Right ventricle myocardium inferior (tissue), 1 donor: ENCODE measurements at regions not wholly inside any gene's neighbourhood (a gene's known extent, or its start where the extent isn't known, plus 50 kb on each side); places are given as distances from the start of the nearest gene placed in this dataset.
"Not testable (repeated sequence)": the region's sequence is repeated elsewhere in the genome, so short reads cannot be mapped to it uniquely, and the experiment has no call there.

ENCODE experiments used
- ATAC-seq: fragments of 200-7000 bp; cut with Tn5 transposase; one replicate; pipeline ENCODE4 v1.9.1; 2020; ENCODE audit warnings: mild to moderate bottlenecking, moderate library complexity
- DNase-seq: peaks from one replicate; pipeline ENCODE4 v3.0.0; 2021; ENCODE audit errors: missing footprints
- intact Hi-C: fragments of 100-400 bp; cut with DNase I; formaldehyde crosslinking; loops from one replicate; pipeline ENCODE4 v1.11.0; 2022
- donor health status: DM: no; HTN: yes; CAD: no; lungs with severe emphysema.

DNA sequence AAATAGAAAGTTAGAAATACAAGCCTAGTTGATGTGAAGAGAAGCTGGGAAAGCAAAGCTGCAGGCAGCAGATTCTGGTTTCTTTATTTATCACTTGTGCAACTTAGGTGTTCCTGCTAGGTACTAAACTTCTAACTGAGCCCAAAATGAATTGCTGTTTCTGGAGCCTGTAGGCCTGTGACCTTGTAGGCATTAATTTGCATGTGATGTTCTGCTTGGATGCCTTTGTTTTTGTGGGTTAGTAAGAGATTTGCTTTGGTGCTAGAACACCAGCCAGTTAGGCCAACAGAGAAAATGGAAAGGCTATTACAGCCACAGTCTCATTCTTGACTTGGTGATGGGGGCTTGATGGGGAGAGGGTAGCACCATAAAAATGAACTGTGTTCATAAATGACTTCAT lies 370.7 kb downstream of the PPP1R3A start:
- intact Hi-C loops: no loop called here
- DNase-seq (no peak), ATAC-seq (no peak)

DNA sequence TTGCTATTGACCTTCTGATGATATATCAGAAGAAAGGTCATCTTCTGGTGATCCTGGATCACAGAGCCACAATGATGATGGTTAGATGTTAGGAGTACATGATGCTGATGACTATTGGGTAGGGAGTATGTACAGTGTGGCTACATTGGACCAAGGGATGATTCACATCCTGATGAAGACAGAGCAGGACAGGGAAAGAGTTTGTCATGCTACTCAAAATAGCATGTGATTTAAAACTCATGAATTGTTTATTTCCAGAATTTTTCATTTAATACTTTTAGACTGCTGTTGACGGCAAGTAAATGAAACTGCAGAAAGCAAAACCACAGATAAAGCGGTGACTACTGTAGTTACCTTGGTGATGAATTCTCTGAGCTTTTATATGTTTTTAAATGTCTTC lies 397.3 kb downstream of the PPP1R3A start:
- intact Hi-C loops: no loop called here
- no peak for ATAC-seq

DNA sequence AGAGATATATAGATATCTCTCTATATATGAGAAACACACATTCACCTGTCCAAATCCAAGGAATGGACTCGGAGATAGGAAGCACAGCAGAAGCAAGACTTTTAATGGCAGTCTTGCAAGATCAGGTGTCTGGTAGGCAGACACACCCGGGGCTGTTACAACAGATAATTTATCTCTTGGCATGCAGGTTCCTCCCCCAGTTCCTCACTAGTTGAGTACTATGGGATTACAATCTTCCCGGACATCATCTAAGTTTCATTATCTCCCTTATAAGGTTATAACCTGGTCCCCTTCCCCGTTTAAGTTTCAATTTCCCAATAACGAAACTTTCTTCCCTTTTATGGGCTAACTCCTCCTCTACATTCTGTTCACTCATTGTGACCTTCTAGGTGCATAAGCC lies 399.3 kb downstream of the PPP1R3A start:
- no peak for ATAC-seq
- DNase-seq: no peak
- intact Hi-C loops: no loop called here

More for the DNA sequence above, 397.3 kb downstream of the PPP1R3A start:
- DNase-seq: no peak

DNA sequence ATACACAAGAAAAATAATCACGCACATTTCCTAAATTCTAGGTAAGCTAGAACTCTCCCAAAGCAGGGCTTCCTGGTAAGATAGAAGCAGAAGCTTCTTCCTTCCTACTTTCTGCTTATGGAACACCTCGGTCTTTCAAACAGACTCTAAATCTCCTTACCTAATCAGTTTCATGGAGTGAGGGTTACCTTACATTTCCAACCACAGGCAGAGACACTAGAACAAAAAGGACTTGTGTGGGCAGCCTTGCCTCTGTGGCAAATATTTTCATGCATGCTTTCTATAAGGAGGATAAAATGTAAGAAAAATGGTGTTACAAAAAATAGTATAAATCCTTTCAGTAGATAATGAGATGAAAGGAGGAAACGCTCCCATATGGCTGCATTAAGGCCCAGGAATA lies 386.3 kb upstream of the SMIM30 start:
- no peak for ATAC-seq
- intact Hi-C loops: no loop called here
- DNase-seq: no peak

DNA sequence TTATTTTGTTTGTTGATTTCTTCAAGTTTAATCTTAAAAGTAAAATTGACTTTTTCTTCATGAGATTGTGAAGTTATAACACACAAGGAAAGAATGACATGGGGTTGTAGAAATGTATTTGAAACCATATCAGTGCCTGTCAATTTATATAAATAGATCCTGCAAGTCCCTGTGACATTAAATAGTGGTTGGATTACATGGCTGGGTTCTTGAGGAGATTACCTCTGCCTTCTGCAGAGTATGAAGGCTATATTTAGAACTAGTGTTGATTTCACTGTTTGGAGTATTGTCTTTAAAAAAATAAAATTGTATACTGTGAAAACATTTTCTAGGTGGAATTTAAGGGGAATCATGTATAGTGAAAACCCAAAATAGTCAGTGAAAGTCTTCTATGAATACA lies 385.8 kb upstream of the SMIM30 start:
- DNase-seq (no peak), ATAC-seq (no peak)
- intact Hi-C loops: no loop called here

DNA sequence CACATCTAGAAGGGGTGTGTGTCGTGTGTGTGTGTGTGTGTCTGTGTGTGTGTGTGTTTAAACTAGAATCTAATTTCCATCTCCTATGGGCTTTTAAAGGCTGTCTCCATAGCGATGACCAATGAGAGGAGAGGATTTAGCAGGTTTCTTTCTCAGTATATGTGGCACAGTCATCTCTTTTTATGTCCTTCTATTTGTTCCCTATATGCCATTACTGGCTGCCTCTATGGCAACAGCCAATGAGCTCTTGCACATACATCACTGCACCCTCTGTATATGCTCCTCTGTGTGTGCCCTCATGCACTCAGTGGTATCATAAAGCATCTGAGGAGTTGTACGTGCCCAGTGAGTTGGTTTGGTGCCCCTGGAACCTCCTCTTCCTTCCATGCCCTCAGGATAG lies 378.2 kb upstream of the SMIM30 start:
- intact Hi-C loops, ATAC-seq, DNase-seq: not testable (repeated sequence)

DNA sequence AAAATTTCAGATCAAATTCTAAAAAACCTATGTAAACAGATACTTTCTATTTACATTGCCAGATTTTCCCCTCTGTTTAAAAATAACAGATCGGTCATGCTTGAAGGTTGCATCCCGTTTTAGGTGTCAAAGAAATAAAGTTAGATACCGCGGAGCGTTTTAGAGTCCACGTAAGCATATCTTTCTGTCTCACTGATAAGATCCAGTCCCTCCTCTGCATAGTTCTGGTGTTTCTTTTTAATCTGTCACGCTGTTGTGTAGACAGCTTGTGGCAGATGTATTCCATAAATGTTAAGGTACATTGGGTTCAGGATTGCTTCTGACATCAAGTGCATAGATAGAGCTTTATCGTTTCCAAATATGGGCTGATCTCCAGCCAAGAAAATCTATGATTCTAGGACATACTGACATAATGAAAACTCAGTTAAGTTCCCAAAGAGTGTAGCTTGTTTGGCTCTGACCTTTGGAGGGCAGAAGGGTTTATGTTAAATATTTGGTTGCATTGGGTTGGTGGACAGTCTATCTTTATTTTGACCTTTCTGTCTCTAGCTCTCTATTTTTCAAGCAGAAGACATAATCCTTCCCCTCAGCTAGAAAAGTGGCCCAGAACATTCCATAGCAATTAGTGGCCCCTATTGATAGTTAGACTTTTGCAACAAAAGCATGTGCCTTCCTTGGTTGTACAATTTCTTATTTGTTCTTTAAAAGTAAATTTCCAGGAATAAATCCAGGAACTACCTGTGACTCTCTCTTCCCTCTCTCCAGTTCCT lies 376.6 kb upstream of the SMIM30 start:
- DNase-seq: not testable (repeated sequence)
- peak; percentile 94 for ATAC-seq
- intact Hi-C loops: loop anchor here (5.0 kb wide), 1 partner anchor 217 kb away; no protein-coding TSS in a partner anchor

DNA sequence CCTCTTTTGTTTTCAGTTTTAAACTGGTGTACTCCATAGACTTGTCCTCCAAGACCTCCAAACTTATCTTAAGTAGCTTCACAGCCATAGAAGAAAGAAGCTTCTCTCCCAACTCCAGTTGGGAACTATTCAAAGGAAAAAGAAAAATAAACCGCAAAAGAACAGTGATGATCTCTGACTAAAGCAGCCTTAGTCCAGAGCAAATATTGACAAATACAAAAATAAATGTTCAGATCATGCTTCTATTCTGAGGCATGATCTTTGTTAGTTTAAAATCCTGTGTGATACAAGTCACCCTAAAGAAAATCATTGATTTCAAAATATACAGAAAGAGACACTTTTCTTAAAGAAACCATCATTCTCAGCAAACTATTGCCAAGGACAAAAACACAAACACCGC lies 373.0 kb upstream of the SMIM30 start:
- ATAC-seq (no peak), DNase-seq (no peak)
- intact Hi-C loops: loop anchor here (5.0 kb wide), 1 partner anchor 221 kb away; no protein-coding TSS in a partner anchor

DNA sequence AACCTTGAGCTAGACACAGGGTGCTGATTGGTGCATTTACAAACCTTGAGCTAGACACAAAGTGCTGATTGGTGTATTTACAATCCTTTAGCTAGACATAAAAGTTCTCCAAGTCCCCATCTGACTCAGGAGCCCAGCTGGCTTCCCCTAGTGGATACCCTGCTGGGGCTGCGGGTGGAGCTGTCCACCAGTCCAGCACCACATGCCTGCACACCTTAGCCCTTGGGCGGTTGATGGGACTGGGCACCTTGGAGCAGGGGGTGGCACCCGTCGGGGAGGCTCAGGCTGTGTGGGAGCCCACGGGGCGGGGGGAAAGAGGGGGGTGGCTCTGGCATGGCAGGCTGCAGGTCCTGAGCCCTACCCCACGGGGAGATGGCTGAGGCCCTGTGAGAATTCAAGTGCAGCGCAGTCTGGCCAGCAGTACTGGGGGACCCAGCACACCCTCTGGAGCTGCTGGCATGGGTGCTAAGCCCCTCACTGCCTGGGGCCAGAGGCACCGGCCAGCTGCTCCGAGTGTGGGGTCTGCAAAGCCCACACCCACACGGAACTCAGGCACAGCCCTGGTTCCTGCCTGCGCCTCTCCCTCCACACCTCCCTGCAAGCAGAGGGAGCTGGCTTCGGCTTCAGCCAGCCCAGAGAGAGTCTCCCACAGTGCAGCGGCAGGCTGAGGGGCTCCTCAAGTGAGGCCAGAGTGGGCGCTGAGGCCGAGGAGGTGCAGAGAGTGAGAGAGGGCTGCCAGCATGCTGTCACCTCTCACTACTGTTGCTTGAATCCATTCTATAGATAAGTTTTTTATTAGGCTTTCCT lies 369.8 kb upstream of the SMIM30 start:
- ATAC-seq: no peak
- intact Hi-C loops: no loop called here
- no peak for DNase-seq

DNA sequence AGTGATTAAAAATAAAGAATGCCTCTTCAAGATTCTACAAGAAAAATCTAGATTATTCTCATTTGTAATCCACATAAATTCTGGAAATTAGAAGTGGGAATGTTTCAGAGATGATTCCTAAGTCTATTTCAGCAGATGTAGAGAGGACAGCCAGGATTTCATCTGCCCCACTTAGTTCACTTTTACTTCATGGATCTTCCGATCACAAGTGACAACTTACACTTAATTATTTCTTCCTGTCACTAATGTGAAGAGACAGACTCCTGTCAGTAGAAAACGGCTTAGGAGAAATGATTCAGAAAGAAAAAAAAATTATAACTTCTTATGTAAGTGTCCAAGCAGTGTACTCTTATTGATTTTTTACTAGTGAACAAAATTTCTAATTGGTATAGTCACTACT lies 368.2 kb upstream of the SMIM30 start:
- DNase-seq (no peak), ATAC-seq (no peak)
- intact Hi-C loops: no loop called here

DNA sequence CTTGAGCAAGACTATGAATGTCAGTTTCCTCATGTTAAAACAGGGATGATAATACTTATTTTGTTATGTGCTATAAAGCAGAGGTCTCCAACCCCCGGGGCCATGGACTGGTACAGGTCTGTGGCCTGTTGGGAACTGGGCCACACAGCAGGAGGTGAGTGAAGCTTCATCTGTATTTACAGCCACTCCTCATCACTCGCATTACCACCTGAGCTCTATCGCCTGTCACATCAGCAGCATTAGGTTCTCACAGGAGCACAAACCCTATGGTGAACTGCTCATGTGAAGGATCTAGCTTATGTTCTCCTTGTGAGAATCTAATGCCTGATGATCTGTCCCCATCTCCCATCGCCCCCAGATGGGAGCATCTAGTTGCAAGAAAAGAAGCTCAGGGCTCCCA lies 365.3 kb upstream of the SMIM30 start:
- DNase-seq: no peak
- intact Hi-C loops: no loop called here
- ATAC-seq: no peak

DNA sequence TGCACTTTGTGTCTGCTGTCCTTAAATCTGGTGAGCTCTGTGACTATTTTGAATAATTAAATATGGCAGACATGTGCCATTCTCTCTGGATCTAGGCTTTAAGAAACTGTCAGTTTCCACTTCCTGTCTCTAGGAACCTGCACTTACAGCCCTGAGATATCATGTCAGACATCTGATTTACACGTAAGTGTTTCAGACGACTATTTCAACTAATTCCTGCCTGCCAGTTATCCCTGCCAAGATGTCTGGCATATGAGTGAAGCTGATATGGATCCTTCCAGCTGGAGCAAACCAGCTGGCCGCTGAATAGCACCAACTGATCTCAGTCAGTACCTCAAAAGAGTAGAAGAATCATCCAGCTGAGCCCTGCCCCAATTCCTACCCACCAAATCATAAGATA lies 362.2 kb upstream of the SMIM30 start:
- ATAC-seq: no peak
- intact Hi-C loops: no loop called here

DNA sequence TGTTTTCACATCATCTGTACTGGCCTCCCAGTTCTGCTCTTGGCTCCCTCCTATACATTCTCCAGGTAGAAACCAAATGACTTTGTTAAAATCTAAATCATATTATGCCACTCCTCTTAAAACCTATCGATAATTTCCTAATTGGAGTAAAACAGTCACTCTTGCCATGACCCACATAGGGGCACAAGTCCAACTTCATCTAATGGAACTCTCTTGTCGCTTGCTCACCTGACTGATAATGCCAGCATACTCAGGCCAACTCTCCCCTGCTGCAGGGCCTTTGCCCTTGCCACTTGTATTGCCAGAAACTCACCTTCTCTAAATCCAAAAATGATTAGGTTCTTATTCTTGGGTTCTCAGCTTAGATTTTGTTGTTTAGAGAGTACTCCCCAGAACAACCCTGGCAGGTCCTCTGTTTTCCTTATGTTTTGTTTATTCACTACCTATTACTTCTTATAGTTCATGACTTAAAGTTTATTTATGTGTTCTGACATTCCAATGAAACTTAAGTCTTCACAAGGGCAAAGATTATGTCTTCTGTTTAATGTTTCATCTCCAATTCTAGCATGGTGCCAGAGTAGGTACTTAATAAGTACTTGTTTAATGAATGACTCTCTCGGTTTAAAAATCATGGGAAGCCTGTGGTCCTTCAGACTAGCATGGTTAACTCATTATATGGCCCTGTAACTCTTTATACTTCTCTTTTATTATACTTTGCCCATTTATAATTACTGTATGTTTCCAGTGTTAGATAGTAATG lies 345.9 kb upstream of the SMIM30 start:
- DNase-seq: no peak
- intact Hi-C loops: no loop called here
- ATAC-seq: no peak

More for the DNA sequence above, 362.2 kb upstream of the SMIM30 start:
- no peak for DNase-seq

DNA sequence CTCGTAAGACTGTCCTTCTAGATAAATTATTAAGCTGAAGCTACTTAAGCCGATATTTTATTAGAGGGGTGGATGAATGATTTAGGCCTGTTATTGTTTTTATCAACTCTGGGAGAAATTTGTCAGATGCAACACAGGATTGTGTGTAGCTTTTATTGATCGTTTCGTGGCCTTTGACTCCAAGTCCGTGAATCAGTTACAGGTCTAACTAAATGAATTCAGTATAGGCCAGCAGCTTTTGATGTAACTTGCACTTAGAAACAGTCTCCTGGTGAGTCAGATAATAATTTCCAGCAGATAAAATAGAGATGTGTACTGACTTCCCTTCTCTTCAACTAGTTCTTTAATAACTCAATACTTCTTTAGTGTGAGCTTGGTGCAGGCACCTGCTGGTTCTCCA lies 341.7 kb upstream of the SMIM30 start:
- intact Hi-C loops: no loop called here
- ATAC-seq (no peak), DNase-seq (no peak)

DNA sequence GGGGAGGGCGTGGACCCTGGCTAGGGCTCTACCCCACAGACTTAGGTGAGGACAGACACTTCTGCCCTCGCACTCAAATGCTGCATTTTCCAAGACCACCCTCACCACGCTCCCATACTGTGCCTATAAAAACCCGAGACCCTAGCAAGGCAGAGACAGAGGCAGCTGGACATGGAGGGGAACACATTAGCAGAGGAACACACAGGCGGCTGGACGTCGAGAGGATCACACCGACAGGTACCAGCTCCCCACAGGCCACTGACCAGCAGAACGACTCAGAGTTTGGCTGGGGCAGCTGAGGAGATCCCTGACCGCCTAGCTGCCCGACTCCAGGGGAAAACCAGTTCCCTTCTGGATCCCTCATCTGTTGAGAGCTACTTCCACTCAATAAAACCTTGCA lies 338.2 kb upstream of the SMIM30 start:
- ATAC-seq: no peak
- intact Hi-C loops: no loop called here
- no peak for DNase-seq

DNA sequence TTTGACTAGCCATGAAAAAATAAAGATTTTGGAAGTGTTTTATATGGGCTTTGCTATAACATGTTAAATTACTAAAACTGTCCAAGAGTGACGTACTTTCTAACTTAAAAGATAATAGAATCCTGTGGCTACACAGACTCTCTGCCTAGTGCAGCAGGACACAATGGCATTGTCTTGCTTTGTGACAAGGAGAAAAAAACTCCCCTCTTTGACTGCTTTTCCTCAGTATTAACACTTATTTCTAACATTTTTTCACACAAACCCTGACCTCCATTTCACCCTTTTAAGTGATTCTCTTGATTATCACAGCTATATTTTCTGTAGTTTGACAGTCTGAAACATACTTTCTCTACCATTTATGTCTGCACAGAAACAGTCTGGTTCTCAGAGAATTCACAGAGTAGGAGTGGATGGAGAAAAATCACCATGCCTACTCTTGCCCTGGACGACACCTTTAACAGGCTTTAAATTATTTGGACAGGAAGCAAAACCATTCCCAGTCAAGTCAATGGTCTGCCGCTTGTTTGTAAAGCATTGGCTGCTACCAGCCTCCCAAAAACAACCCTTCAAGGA lies 336.3 kb upstream of the SMIM30 start:
- intact Hi-C loops: no loop called here
- no peak for ATAC-seq
- no peak for DNase-seq

DNA sequence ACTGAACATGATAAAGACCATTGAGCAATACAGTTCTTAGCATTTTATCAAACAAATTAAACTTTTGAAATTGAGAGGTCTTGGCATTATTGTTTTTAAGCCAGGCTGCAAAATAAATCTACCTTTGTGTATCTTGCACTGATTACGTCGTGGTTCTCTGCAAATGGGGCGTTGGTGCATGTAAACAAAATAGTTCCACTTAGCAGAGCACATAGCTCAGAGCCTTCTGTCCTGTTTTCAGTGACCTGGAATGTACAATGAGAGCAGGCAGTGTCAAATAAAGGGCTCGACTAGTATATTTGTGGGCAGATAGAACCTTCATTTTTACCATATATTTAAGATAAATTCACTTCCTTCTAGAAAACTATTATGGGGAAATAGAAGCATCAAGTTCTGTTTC lies 333.9 kb upstream of the SMIM30 start:
- intact Hi-C loops: no loop called here
- ATAC-seq: no peak
- no peak for DNase-seq

DNA sequence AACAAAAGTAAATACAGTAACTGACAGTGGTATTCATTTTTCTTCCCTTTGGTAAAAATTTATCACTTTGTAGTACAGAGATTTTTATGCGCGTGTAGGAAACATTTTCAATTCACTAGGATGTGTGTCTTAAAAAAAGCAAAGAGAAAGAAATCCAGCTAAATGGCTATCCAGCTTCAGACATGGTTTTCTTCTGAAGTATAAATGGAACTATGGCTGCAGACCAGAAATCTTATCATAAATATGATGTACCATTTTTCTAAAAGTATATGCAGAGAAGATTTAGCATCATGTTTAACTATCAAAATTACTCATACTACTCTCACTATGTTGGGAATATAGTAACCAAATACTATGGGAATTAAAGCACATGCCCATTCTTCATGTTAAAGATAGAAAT lies 328.4 kb upstream of the SMIM30 start:
- ATAC-seq (no peak), DNase-seq (no peak)
- intact Hi-C loops: no loop called here

DNA sequence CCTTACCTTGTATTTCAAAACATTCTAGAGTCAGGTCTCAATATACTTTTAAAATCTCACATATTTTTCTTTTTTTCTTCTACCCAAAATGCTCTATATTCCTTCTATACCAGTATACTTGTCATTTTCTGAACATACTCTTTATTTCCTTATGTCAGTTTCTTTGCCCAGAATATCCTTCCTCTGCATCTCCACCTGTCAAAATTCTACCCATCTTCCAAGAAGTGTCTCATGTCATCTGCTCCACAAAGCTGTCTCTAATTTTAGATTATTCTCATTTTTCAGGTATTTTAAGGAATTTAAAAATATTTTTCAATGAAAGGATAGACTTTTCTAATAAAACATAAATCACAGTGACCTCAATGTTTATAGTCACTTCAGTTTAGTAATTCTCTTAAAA lies 328.0 kb upstream of the SMIM30 start:
- intact Hi-C loops: no loop called here
- ATAC-seq: no peak
- no peak for DNase-seq
